Stomach (tissue), 4 donors: ENCODE measurements at regions not wholly inside any gene's neighbourhood (a gene's known extent, or its start where the extent isn't known, plus 50 kb on each side); places are given as distances from the start of the nearest gene placed in this dataset.

Experiments
- CTCF ChIP-seq, 7 experiments: fragments of 450-650 bp in 4 of 7; fragments of 200-600 bp in 3 of 7; sonication (generic) in 3 of 7; IDR thresholded peaks; one replicate each; pipeline ENCODE4 v1.5.1; 2016 to 2019; ENCODE audit warnings: antibody characterized with exemption in 7 of 7, control low read depth in 2 of 7, mild to moderate bottlenecking in 1 of 7
- POLR2AphosphoS5 ChIP-seq, 3 donors: sonication (generic); formaldehyde crosslinking; IDR thresholded peaks; one replicate each; pipeline ENCODE4 v1.6.1; 2016; ENCODE audit warnings: antibody characterized with exemption in 3 of 3

- TF ChIP-seq POLR2AphosphoS5 (IDR thresholded peaks at IDR 0.05) (no peak), CTCF (IDR thresholded peaks at IDR 0.05) (no peak)
These were observed 57.0 kb downstream of the PHLDA1 start for GRCh38 chr12:75974323-75975187.
